Peyer's patch (tissue), 4 donors: ENCODE measurements at regions not wholly inside any gene's neighbourhood (a gene's known extent, or its start where the extent isn't known, plus 50 kb on each side); places are given as distances from the start of the nearest gene placed in this dataset.

ENCODE experiments used
- DNase-seq, 3 donors: peaks; one replicate each; pipeline ENCODE4 v3.0.0-alpha.2; 2017 to 2019
- H3K27ac ChIP-seq, 4 donors: fragments of 200-600 bp; sonication (generic); one replicate each; pipeline ENCODE4 v1.5.1; 2016 to 2019
- H3K27me3 ChIP-seq, 2 donors: fragments of 200-600 bp; sonication (generic); one replicate each; pipeline ENCODE4 v1.5.1; 2019
- H3K36me3 ChIP-seq, 3 donors: fragments of 200-600 bp; sonication (generic); one replicate each; pipeline ENCODE4 v1.5.1; 2016 to 2019
- H3K4me1 ChIP-seq, 4 donors: fragments of 200-600 bp; sonication (generic); one replicate each; pipeline ENCODE4 v1.5.1; 2016 to 2019
- H3K4me3 ChIP-seq, 4 donors: fragments of 200-600 bp; sonication (generic); 1 replicate in 3 of 4; 2 replicates in 1 of 4; pipeline ENCODE4 v1.5.1; 2016 to 2019; ENCODE audit warnings: mild to moderate bottlenecking in 1 of 4
- H3K9me3 ChIP-seq, 4 donors: fragments of 200-600 bp; sonication (generic); one replicate each; pipeline ENCODE4 v1.5.1; 2016 to 2019; ENCODE audit warnings: mild to moderate bottlenecking in 1 of 4
- CTCF ChIP-seq, 6 experiments: fragments of 450-650 bp in 4 of 6; fragments of 200-600 bp in 2 of 6; sonication (generic) in 1 of 6; IDR thresholded peaks; one replicate each; pipeline ENCODE4 v1.5.1; 2017 to 2019; ENCODE audit warnings: antibody characterized with exemption in 6 of 6, mild to moderate bottlenecking in 3 of 6, moderate library complexity in 1 of 6
- POLR2A ChIP-seq, 2 donors: fragments of 450-650 bp; IDR thresholded peaks; one replicate each; pipeline ENCODE4 v1.5.1; 2017; ENCODE audit warnings: antibody characterized with exemption in 2 of 2, mild to moderate bottlenecking in 2 of 2, moderate library complexity in 2 of 2

GRCh38 chr2:2828774-2829368 lies 497.8 kb upstream of the MYT1L start:
- H3K4me1 ChIP-seq, result no peaks in the 10 kb centered on the region
- H3K27me3 ChIP-seq, result no peaks in the 10 kb centered on the region
- H3K4me3 ChIP-seq, result no peak overlapping the region
- TF ChIP-seq POLR2A (IDR thresholded peaks at IDR 0.05), result no peak
- no peak for TF ChIP-seq CTCF (IDR thresholded peaks at IDR 0.05)
- no peaks in the 10 kb centered on the region for H3K9me3 ChIP-seq
- DNase-seq, result peak in 2 of 3 donors; percentile 29 to 44
- no peaks in the 10 kb centered on the region for H3K36me3 ChIP-seq
- no peak overlapping the region for H3K27ac ChIP-seq

- H3K36me3 ChIP-seq, result no peaks in the 10 kb centered on the region
- H3K4me3 ChIP-seq, result no peak overlapping the region
- no peak overlapping the region for H3K27ac ChIP-seq
- no peak for TF ChIP-seq POLR2A (IDR thresholded peaks at IDR 0.05)
- TF ChIP-seq CTCF (IDR thresholded peaks at IDR 0.05), result no peak
- H3K9me3 ChIP-seq, result no peaks in the 10 kb centered on the region
- no peaks in the 10 kb centered on the region for H3K4me1 ChIP-seq
- peak in 2 of 3 donors; percentile 15 to 25 for DNase-seq
- H3K27me3 ChIP-seq, result no peaks in the 10 kb centered on the region
Observed at GRCh38 chr2:2827761-2828221, 496.7 kb upstream of the MYT1L start.

- Histone ChIP-seq H3K27me3 (no peaks in the 10 kb centered on the region), H3K36me3 (no peaks in the 10 kb centered on the region), H3K4me1 (no peaks in the 10 kb centered on the region), H3K9me3 (no peaks in the 10 kb centered on the region), H3K4me3 (no peak overlapping the region), H3K27ac (no peak overlapping the region)
- peak in 2 of 3 donors; percentile 16 to 29 for DNase-seq
- TF ChIP-seq POLR2A (IDR thresholded peaks at IDR 0.05), result no peak
- no peak for TF ChIP-seq CTCF (IDR thresholded peaks at IDR 0.05)
Observed at GRCh38 chr2:2827046-2827636, 496.1 kb upstream of the MYT1L start.

- Histone ChIP-seq H3K4me1 (no peaks in the 10 kb centered on the region), H3K9me3 (no peaks in the 10 kb centered on the region), H3K4me3 (no peak overlapping the region), H3K27me3 (no peaks in the 10 kb centered on the region), H3K27ac (no peak overlapping the region), H3K36me3 (no peaks in the 10 kb centered on the region)
- peak in 2 of 3 donors; percentile 8 to 22 for DNase-seq
- TF ChIP-seq POLR2A (IDR thresholded peaks at IDR 0.05), result no peak
- TF ChIP-seq CTCF (IDR thresholded peaks at IDR 0.05), result no peak
Observed at GRCh38 chr2:2826621-2827020, 495.5 kb upstream of the MYT1L start.

- no peak for TF ChIP-seq CTCF (IDR thresholded peaks at IDR 0.05)
- no peak for TF ChIP-seq POLR2A (IDR thresholded peaks at IDR 0.05)
- peak in 2 of 3 donors; percentile 15 to 18 for DNase-seq
- no peaks in the 10 kb centered on the region for H3K27me3 ChIP-seq
- H3K4me1 ChIP-seq, result no peaks in the 10 kb centered on the region
- no peaks in the 10 kb centered on the region for H3K36me3 ChIP-seq
- H3K9me3 ChIP-seq, result peaks cover 0 to 3% (median 0%) of the 10 kb centered on the region in 4 donors
- no peak overlapping the region for H3K4me3 ChIP-seq
- H3K27ac ChIP-seq, result no peak overlapping the region
Observed at GRCh38 chr2:2826209-2826551, 495.1 kb upstream of the MYT1L start.
